ENCODE measurements at regions not wholly inside any gene's neighbourhood (a gene's known extent, or its start where the extent isn't known, plus 50 kb on each side); places are given as distances from the start of the nearest gene placed in this dataset.

DNA sequence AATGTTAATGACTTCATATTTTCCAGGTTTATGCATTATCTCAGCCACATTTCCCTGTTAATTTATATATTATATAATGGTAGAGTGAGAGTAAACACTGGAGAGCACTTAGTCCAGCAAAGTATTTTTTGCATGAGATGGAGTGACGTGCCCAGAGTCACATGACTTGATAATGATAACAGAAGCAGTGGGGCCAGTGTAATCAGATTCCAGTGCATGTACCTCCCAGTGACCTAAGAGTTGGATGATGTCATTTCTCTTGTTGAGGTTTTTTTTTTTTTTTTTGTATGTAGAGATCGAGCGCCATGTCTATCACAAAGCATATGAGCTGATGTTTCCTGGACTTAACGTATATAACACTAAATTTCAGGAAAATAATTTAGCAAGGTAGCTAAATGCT, 375.3 kb downstream of the CNTN6 start:
- TF ChIP-seq, protein P1, sequence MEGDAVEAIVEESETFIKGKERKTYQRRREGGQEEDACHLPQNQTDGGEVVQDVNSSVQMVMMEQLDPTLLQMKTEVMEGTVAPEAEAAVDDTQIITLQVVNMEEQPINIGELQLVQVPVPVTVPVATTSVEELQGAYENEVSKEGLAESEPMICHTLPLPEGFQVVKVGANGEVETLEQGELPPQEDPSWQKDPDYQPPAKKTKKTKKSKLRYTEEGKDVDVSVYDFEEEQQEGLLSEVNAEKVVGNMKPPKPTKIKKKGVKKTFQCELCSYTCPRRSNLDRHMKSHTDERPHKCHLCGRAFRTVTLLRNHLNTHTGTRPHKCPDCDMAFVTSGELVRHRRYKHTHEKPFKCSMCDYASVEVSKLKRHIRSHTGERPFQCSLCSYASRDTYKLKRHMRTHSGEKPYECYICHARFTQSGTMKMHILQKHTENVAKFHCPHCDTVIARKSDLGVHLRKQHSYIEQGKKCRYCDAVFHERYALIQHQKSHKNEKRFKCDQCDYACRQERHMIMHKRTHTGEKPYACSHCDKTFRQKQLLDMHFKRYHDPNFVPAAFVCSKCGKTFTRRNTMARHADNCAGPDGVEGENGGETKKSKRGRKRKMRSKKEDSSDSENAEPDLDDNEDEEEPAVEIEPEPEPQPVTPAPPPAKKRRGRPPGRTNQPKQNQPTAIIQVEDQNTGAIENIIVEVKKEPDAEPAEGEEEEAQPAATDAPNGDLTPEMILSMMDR (IDR thresholded peaks at IDR 0.05; ENCODE audit: low read depth, low read length, poor library complexity, severe bottlenecking), result no peak
- no peak for TF ChIP-seq EZH2phosphoT487 (IDR thresholded peaks at IDR 0.05; ENCODE audit: borderline replicate concordance, low read length)
